ENCODE measurements at regions not wholly inside any gene's neighbourhood (a gene's known extent, or its start where the extent isn't known, plus 50 kb on each side); places are given as distances from the start of the nearest gene placed in this dataset.

- Histone ChIP-seq H3K9me3 (replicated peaks) (no peaks in the 10 kb centered on the region; the same call in 1 of the 2 replicates), H3K27me3 (no peaks in the 10 kb centered on the region), H3K4me1 (peaks cover 5% of the 10 kb centered on the region), H3K27ac (no peak overlapping the region), H3K4me3 (no peak overlapping the region), H3K36me3 (no peaks in the 10 kb centered on the region)
- no peak for DNase-seq
Observed at GRCh38 chr7:130831322-130831721, 97.3 kb upstream of the KLF14 start.

GRCh38 chr7:130831817-130832481 is 97.9 kb upstream of the KLF14 start:
- Histone ChIP-seq H3K27me3 (no peaks in the 10 kb centered on the region), H3K27ac (no peak overlapping the region), H3K4me1 (peaks cover 10% of the 10 kb centered on the region), H3K36me3 (no peaks in the 10 kb centered on the region), H3K4me3 (no peak overlapping the region), H3K9me3 (replicated peaks) (no peaks in the 10 kb centered on the region; the same call in 1 of the 2 replicates)
- peak; percentile 22 to 85 for DNase-seq

DNA sequence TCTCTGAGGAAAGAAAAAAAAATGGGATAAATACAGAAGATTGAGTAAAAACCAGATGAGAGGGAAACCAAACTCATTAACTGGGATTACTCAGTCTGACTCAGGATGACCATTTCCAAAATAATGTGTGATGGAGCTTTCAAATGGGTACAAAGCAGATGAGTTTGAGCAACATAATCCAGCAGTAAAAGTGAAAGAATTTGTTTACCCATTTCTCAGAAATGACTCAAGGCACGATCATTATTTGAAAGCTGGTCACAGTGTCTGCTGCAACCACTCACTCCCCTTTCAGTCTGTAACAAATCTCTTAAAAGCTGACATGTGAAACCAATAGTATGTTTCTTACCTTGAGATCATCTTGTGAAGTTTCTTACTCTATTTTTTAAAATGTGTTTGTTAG is 104.7 kb upstream of the KLF14 start:
- Histone ChIP-seq H3K27me3 (no peaks in the 10 kb centered on the region), H3K9me3 (replicated peaks) (peaks cover 6% of the 10 kb centered on the region; the same call in 1 of the 2 replicates), H3K27ac (no peak overlapping the region), H3K4me1 (peaks cover 16% of the 10 kb centered on the region), H3K36me3 (no peaks in the 10 kb centered on the region; the same call in 1 of the 2 replicates), H3K4me3 (no peak overlapping the region)
- DNase-seq, result no peak

DNA sequence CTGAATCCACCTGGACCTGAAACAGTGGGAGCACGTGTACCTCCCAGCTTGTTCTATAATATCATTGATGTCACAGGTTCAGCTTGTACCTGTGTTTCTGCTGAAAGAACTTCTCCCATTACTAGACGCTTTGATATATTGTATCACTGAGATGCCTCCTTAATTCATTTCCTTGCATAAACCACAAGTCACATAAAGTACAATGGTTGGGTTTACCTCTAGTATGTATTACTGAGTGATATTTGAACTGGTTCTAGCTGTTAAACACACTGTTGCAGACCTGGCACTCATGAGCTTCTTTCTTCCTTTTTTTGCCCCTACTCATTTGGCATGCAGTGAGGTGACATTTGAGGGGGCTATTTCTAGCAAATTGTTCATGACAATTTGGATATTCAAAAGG is 106.6 kb upstream of the KLF14 start:
- no peak overlapping the region for H3K27ac ChIP-seq

DNA sequence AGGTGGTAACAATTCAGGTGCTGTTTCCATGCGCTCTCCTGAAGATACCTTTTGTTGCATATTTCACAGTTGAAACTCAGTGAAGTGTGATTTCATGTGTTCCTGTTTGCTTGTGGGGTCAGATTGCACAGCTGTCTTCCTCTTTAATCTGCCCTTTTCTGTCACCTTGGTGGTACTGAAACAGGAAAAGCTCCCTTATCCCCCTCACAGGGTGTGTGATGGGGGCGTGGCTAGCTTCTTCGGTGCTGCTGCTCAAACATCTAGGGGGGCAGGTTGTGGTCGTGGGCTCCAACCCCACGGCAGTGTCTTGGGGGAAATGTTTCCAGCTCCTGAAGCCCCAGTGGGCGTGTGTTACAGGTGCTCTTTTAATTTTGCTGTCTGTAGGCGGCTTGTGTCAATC is 107.4 kb upstream of the KLF14 start:
- Histone ChIP-seq H3K27me3 (no peaks in the 10 kb centered on the region), H3K9me3 (replicated peaks) (peaks cover 6% of the 10 kb centered on the region; the same call in 1 of the 2 replicates), H3K4me3 (no peak overlapping the region), H3K27ac (no peak overlapping the region), H3K36me3 (no peaks in the 10 kb centered on the region; the same call in 1 of the 2 replicates), H3K4me1 (peaks cover 10% of the 10 kb centered on the region)
- DNase-seq, result peak in 1 of 2 experiments; percentile 23

More for the DNA sequence above, 106.6 kb upstream of the KLF14 start:
- DNase-seq, result no peak
- Histone ChIP-seq H3K4me1 (peaks cover 16% of the 10 kb centered on the region), H3K9me3 (replicated peaks) (peaks cover 6% of the 10 kb centered on the region; the same call in 1 of the 2 replicates), H3K4me3 (no peak overlapping the region), H3K27me3 (no peaks in the 10 kb centered on the region), H3K36me3 (no peaks in the 10 kb centered on the region; the same call in 1 of the 2 replicates)

DNA sequence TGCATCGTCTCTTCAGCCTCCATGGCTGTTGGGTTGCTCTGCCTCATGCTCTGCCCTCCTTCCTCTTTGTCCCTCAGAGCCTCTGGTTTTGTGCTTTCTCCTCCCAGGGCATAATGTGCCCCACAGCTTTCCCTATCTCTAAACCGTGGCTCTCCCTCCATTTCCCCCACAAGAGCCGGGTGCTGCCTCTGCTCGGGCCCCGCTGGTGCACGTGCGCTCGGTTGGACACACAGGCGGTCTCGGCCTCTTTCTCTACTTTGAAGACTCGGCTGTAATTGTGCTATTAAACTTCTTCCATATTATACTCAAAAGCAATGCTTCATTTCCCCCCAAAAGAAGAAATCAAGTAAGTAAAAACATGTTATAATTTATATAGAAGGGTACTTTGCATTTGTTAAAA is 109.7 kb upstream of the KLF14 start:
- no peak for DNase-seq
- H3K27me3 ChIP-seq, result no peaks in the 10 kb centered on the region
- H3K9me3 ChIP-seq (replicated peaks), result peaks cover 2% of the 10 kb centered on the region; the same call in 1 of the 2 replicates

GRCh38 chr7:130844811-130845580 is 111.0 kb upstream of the KLF14 start:
- Histone ChIP-seq H3K4me3 (no peak overlapping the region), H3K4me1 (peaks cover 5% of the 10 kb centered on the region), H3K9me3 (replicated peaks) (peaks cover 3% of the 10 kb centered on the region; the same call in 1 of the 2 replicates), H3K36me3 (no peaks in the 10 kb centered on the region; the same call in 1 of the 2 replicates), H3K27me3 (no peaks in the 10 kb centered on the region), H3K27ac (no peak overlapping the region)
- DNase-seq, result peak in 1 of 2 experiments; percentile 26

More for the DNA sequence above, 109.7 kb upstream of the KLF14 start:
- Histone ChIP-seq H3K36me3 (no peaks in the 10 kb centered on the region; the same call in 1 of the 2 replicates), H3K4me3 (no peak overlapping the region), H3K27ac (no peak overlapping the region), H3K4me1 (peaks cover 5% of the 10 kb centered on the region)

DNA sequence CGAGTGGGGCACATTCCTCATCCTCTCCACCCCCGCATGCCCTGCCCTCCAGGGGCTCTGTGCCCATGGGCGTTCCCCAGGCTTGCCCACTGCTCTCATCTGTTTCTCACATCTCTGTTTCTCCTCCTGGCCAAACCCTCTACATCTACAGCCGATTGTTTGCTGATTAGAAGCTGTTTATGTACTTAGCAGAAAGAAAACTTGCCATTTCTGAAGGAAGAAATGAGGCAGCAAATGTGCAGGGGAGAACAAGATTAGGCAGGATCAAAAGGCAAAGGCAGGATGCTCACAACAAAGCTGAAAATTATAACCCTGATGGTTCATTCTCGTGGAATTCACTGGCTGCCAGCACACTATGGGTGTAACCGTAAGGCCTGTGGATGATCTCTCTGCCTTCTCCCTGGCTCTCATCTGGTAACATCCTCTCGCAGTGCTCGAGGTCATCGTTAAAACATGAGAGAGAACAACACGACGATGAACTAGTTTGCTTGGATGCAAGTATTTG is 111.6 kb upstream of the KLF14 start:
- H3K27me3 ChIP-seq, result no peaks in the 10 kb centered on the region
- peaks cover 5% of the 10 kb centered on the region for H3K4me1 ChIP-seq
- no peak overlapping the region for H3K4me3 ChIP-seq
- H3K27ac ChIP-seq, result no peak overlapping the region
- peaks cover 3% of the 10 kb centered on the region; the same call in 1 of the 2 replicates for H3K9me3 ChIP-seq (replicated peaks)
- H3K36me3 ChIP-seq, result no peaks in the 10 kb centered on the region; the same call in 1 of the 2 replicates
- DNase-seq, result peak in 1 of 2 experiments; percentile 22

DNA sequence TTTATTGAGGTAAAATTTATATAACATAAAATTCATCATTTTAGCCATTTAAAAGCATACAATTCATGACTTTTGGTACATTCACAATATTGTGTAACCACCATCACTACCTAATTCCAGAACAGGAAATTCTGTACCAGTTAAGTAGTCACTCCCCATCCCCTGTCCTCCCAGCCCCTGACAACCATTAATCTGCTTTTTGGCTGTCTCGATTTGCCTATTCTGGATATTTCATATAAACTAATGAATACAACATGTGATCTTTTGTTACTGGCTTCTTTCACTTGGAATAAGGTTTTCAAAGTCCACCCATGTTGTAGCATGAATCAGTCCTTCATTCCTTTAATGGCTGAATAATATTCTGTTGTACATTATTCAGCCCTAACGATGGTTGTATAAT is 115.6 kb upstream of the KLF14 start:
- no peak for DNase-seq
- Histone ChIP-seq H3K4me1 (no peaks in the 10 kb centered on the region; the same call in 1 of the 2 replicates), H3K36me3 (peaks cover 4% of the 10 kb centered on the region; the same call in 1 of the 2 replicates), H3K27ac (no peak overlapping the region), H3K4me3 (no peak overlapping the region), H3K9me3 (replicated peaks) (peaks cover 3% of the 10 kb centered on the region), H3K27me3 (no peaks in the 10 kb centered on the region)

- Histone ChIP-seq H3K4me3 (no peak overlapping the region), H3K9me3 (replicated peaks) (peaks cover 3% of the 10 kb centered on the region), H3K27ac (no peak overlapping the region), H3K27me3 (no peaks in the 10 kb centered on the region), H3K4me1 (no peaks in the 10 kb centered on the region), H3K36me3 (peaks cover 8% of the 10 kb centered on the region)
- DNase-seq, result no peak
Observed at GRCh38 chr7:130850956-130851355, 116.9 kb upstream of the KLF14 start.

- Histone ChIP-seq H3K27ac (no peak overlapping the region), H3K27me3 (no peaks in the 10 kb centered on the region), H3K9me3 (replicated peaks) (peaks cover 18% of the 10 kb centered on the region), H3K4me3 (no peak overlapping the region), H3K4me1 (no peaks in the 10 kb centered on the region), H3K36me3 (peaks cover 16% of the 10 kb centered on the region)
- no peak for DNase-seq
Observed at GRCh38 chr7:130852867-130853266, 118.9 kb upstream of the KLF14 start.

GRCh38 chr7:130853503-130854279 is 119.7 kb upstream of the KLF14 start:
- no peak overlapping the region for H3K4me3 ChIP-seq
- peaks cover 19% of the 10 kb centered on the region for H3K9me3 ChIP-seq (replicated peaks)
- no peak overlapping the region for H3K27ac ChIP-seq
- no peaks in the 10 kb centered on the region for H3K4me1 ChIP-seq
- H3K36me3 ChIP-seq, result peaks cover 16% of the 10 kb centered on the region
- H3K27me3 ChIP-seq, result no peaks in the 10 kb centered on the region
- DNase-seq, result no peak

GRCh38 chr7:130854481-130854880 is 120.5 kb upstream of the KLF14 start:
- H3K27me3 ChIP-seq, result no peaks in the 10 kb centered on the region
- H3K4me1 ChIP-seq, result no peaks in the 10 kb centered on the region
- DNase-seq, result no peak
- no peak overlapping the region for H3K4me3 ChIP-seq
- no peak overlapping the region for H3K27ac ChIP-seq
- H3K9me3 ChIP-seq (replicated peaks), result peaks cover 19% of the 10 kb centered on the region
- H3K36me3 ChIP-seq, result peaks cover 16% of the 10 kb centered on the region

DNA sequence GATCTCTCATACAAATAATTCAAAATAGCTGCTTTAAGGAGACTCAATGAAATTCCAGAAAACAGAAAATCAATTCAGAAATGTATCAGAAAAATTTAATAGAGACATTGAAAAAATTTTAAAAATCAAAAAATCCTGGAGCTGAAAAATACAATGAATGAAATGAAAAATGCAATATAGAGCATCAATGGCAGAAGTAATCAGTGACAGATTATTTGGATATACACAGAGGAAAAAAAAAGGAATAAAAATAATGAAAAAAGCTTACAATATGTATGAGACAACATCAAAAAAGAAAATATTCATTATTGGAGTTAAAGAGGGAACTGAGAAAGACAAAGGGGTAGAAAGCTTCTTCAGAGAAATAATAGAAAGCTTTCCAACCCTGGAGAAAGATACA is 122.9 kb upstream of the KLF14 start:
- no peak for DNase-seq
- Histone ChIP-seq H3K27me3 (no peaks in the 10 kb centered on the region), H3K36me3 (peaks cover 16% of the 10 kb centered on the region)

More for the DNA sequence above, 122.9 kb upstream of the KLF14 start:
- H3K9me3 ChIP-seq (replicated peaks), result peaks cover 22% of the 10 kb centered on the region
- H3K4me1 ChIP-seq, result no peaks in the 10 kb centered on the region
- no peak overlapping the region for H3K4me3 ChIP-seq
- no peak overlapping the region for H3K27ac ChIP-seq

Measured in SJCRH30 (cell line).